HG03571 (cell line): ENCODE measurements at regions not wholly inside any gene's neighbourhood (a gene's known extent, or its start where the extent isn't known, plus 50 kb on each side); places are given as distances from the start of the nearest gene placed in this dataset.

ENCODE experiments used
- ATAC-seq: cut with Tn5 transposase; IDR thresholded peaks from one replicate; pipeline ENCODE4 v1.9.1; 2021; ENCODE audit not compliant: unreplicated experiment

- no peak for ATAC-seq
Observed at GRCh38 chr4:114349543-114350175, 248.9 kb upstream of the UGT8 start.

- no peak for ATAC-seq
Observed at GRCh38 chr4:114358901-114359300, 239.7 kb upstream of the UGT8 start.

- no peak for ATAC-seq
Observed at GRCh38 chr4:114361249-114361648, 237.4 kb upstream of the UGT8 start.

GRCh38 chr4:114364857-114365256 is 233.8 kb upstream of the UGT8 start:
- ATAC-seq = no peak

- no peak for ATAC-seq
Observed at GRCh38 chr4:114365591-114365990, 233.0 kb upstream of the UGT8 start.

- ATAC-seq = no peak
Observed at GRCh38 chr4:114366368-114366767, 232.2 kb upstream of the UGT8 start.

- ATAC-seq = no peak
Observed at GRCh38 chr4:114368751-114369150, 229.9 kb upstream of the UGT8 start.

GRCh38 chr4:114373508-114373907 is 225.1 kb upstream of the UGT8 start:
- no peak for ATAC-seq

- no peak for ATAC-seq
Observed at GRCh38 chr4:114378305-114378903, 220.2 kb upstream of the UGT8 start.

GRCh38 chr4:114383067-114383466 is 215.5 kb upstream of the UGT8 start:
- no peak for ATAC-seq

- ATAC-seq = no peak
Observed at GRCh38 chr4:114383721-114384120, 214.9 kb upstream of the UGT8 start.

- no peak for ATAC-seq
Observed at GRCh38 chr4:114384629-114385028, 214.0 kb upstream of the UGT8 start.

GRCh38 chr4:114385195-114385985 is 213.2 kb upstream of the UGT8 start:
- no peak for ATAC-seq

- no peak for ATAC-seq
Observed at GRCh38 chr4:114386637-114387233, 211.9 kb upstream of the UGT8 start.

- ATAC-seq = no peak
Observed at GRCh38 chr4:114389070-114389685, 209.4 kb upstream of the UGT8 start.

GRCh38 chr4:114393295-114394038 is 205.1 kb upstream of the UGT8 start:
- ATAC-seq = no peak

- ATAC-seq = no peak
Observed at GRCh38 chr4:114396808-114397207, 201.8 kb upstream of the UGT8 start.

- ATAC-seq = no peak
Observed at GRCh38 chr4:114398410-114398809, 200.2 kb upstream of the UGT8 start.

- ATAC-seq = no peak
Observed at GRCh38 chr4:114399105-114399504, 199.5 kb upstream of the UGT8 start.

- no peak for ATAC-seq
Observed at GRCh38 chr4:114400531-114400930, 198.1 kb upstream of the UGT8 start.

GRCh38 chr4:114401483-114401882 is 197.1 kb upstream of the UGT8 start:
- ATAC-seq = no peak
